Fibroblast of lung (primary cell): ENCODE measurements at regions not wholly inside any gene's neighbourhood (a gene's known extent, or its start where the extent isn't known, plus 50 kb on each side); places are given as distances from the start of the nearest gene placed in this dataset.

Experiments used
- EZH2 ChIP-seq: IDR thresholded peaks from 2 replicates; pipeline ENCODE4 v1.5.1; 2012; ENCODE audit warnings: low read length, control low read depth, mild to moderate bottlenecking; ENCODE audit errors: missing control alignments
- TF ChIP-seq, protein P1 (sequence below), 2 donors: IDR thresholded peaks in 1 of 2; conservative IDR thresholded peaks in 1 of 2; 1 replicate in 1 of 2; 2 replicates in 1 of 2; pipeline ENCODE4 v1.5.1; 2011 to 2012; ENCODE audit warnings: low read length in 2 of 2, control low read depth in 1 of 2, inconsistent platforms in 1 of 2, low read depth in 1 of 2, mild to moderate bottlenecking in 1 of 2

DNA sequence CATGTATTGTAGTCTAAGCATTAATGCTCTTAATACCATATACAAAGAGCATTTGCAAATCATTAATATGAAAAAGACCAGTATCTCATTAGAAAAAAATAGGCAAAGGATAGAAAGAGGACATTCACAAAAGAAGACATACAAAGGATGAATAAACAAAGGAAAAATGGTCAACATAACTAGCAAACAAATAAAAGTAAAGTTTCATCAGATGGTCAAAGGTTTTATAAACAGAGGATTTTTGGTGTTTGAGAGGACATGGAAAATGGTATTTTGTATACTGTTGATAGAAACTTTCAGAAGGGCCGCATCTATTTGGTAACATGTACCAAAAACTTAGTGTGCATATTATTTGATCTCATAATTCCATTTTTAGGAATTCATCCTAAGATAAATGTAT is 414.8 kb downstream of the PIK3R1 start:
- TF ChIP-seq, protein P1, sequence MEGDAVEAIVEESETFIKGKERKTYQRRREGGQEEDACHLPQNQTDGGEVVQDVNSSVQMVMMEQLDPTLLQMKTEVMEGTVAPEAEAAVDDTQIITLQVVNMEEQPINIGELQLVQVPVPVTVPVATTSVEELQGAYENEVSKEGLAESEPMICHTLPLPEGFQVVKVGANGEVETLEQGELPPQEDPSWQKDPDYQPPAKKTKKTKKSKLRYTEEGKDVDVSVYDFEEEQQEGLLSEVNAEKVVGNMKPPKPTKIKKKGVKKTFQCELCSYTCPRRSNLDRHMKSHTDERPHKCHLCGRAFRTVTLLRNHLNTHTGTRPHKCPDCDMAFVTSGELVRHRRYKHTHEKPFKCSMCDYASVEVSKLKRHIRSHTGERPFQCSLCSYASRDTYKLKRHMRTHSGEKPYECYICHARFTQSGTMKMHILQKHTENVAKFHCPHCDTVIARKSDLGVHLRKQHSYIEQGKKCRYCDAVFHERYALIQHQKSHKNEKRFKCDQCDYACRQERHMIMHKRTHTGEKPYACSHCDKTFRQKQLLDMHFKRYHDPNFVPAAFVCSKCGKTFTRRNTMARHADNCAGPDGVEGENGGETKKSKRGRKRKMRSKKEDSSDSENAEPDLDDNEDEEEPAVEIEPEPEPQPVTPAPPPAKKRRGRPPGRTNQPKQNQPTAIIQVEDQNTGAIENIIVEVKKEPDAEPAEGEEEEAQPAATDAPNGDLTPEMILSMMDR (conservative IDR thresholded peaks at IDR 0.05 in 1 of 2, IDR thresholded peaks at IDR 0.05 in 1 of 2; ENCODE audit: low read depth in 1 of 2, low read length in 2 of 2), result no peak
- TF ChIP-seq EZH2, result no peak
